SJCRH30 (cell line): ENCODE measurements at regions not wholly inside any gene's neighbourhood (a gene's known extent, or its start where the extent isn't known, plus 50 kb on each side); places are given as distances from the start of the nearest gene placed in this dataset.

Source experiments
- DNase-seq, 2 experiments: peaks; one replicate each; pipeline ENCODE4 v3.0.0-alpha.2; 2015 to 2020
- H3K27ac ChIP-seq: fragments of 250-450 bp; sonication (Bioruptor Pico); 2 replicates; pipeline ENCODE4 v1.5.1; 2020; ENCODE audit warnings: mild to moderate bottlenecking, moderate library complexity
- H3K27me3 ChIP-seq: fragments of 250-450 bp; sonication (Bioruptor Pico); 2 replicates; pipeline ENCODE4 v1.5.1; 2020; ENCODE audit warnings: mild to moderate bottlenecking, moderate library complexity
- H3K36me3 ChIP-seq: fragments of 250-450 bp; sonication (Bioruptor Pico); 2 replicates; pipeline ENCODE4 v1.5.1; 2020; ENCODE audit warnings: mild to moderate bottlenecking, moderate library complexity
- H3K4me1 ChIP-seq: fragments of 250-450 bp; sonication (Bioruptor Pico); 2 replicates; pipeline ENCODE4 v1.5.1; 2020; ENCODE audit warnings: mild to moderate bottlenecking, moderate library complexity
- H3K4me3 ChIP-seq: fragments of 250-450 bp; sonication (Bioruptor Pico); 2 replicates; pipeline ENCODE4 v1.5.1; 2020; ENCODE audit warnings: mild to moderate bottlenecking, moderate library complexity
- H3K9me3 ChIP-seq: fragments of 250-450 bp; sonication (Bioruptor Pico); replicated peaks from 2 replicates; pipeline ENCODE4 v1.5.1; 2020; ENCODE audit warnings: mild to moderate bottlenecking, moderate library complexity

DNA sequence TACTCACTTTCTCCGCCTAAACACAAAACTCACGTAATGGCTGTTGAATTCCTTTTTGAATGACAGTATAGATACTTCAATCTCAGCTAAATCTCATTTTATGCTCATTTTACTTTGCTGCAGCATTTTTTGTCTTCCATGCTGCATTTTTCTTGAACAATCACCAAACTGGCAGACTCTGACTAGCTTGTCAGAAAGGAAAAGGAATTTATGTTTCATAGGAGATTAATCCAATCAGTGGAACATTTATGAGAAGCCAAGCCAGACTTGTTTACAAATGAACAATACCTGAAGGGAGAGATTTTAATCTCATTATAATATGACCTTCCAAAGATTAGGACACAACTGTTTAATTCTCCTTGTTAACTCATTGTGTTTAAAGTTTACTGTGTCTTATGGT lies 1044.3 kb downstream of the DIAPH3 start:
- no peaks in the 10 kb centered on the region for H3K4me1 ChIP-seq
- H3K27me3 ChIP-seq: no peaks in the 10 kb centered on the region
- no peak overlapping the region for H3K4me3 ChIP-seq
- H3K27ac ChIP-seq: no peak overlapping the region
- no peaks in the 10 kb centered on the region for H3K36me3 ChIP-seq
- no peaks in the 10 kb centered on the region for H3K9me3 ChIP-seq
- no peak for DNase-seq

DNA sequence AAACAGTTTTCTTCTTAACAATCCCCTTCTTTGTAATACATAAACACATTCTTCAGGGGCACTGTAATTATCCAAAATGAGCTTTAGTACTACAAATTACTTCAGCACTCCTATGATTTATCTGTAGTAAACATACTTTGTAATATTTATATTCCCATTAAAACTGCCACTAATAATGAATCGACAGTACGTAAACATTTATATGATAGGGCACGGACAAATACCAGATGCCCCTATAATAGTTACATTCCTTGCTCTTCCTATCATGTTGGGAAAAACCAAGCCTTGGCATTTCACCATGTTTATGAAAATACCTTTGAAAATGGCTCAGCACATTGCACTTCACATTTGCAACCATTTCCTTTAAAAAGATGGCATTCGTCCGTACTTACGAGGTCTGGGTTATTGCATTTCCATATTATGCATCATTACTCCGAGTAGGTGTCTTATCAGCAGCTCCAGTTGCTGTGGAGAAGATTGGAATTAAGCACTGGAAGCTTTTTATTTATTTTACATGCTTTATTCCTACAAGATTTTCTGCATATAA lies 1043.4 kb downstream of the DIAPH3 start:
- no peaks in the 10 kb centered on the region for H3K9me3 ChIP-seq
- no peak for DNase-seq
- H3K36me3 ChIP-seq: no peaks in the 10 kb centered on the region
- H3K27me3 ChIP-seq: no peaks in the 10 kb centered on the region
- H3K4me1 ChIP-seq: no peaks in the 10 kb centered on the region
- H3K4me3 ChIP-seq: no peak overlapping the region
- H3K27ac ChIP-seq: no peak overlapping the region

GRCh38 chr13:59121507-59121906 lies 1042.2 kb downstream of the DIAPH3 start:
- Histone ChIP-seq H3K27ac (no peak overlapping the region), H3K9me3 (no peaks in the 10 kb centered on the region), H3K27me3 (no peaks in the 10 kb centered on the region), H3K4me1 (no peaks in the 10 kb centered on the region), H3K36me3 (no peaks in the 10 kb centered on the region), H3K4me3 (no peak overlapping the region)
- no peak for DNase-seq

- Histone ChIP-seq H3K27ac (no peak overlapping the region), H3K27me3 (no peaks in the 10 kb centered on the region), H3K4me3 (no peak overlapping the region), H3K9me3 (no peaks in the 10 kb centered on the region), H3K4me1 (no peaks in the 10 kb centered on the region), H3K36me3 (no peaks in the 10 kb centered on the region)
- no peak for DNase-seq
Measured at GRCh38 chr13:59126474-59126873, 1037.3 kb downstream of the DIAPH3 start.

DNA sequence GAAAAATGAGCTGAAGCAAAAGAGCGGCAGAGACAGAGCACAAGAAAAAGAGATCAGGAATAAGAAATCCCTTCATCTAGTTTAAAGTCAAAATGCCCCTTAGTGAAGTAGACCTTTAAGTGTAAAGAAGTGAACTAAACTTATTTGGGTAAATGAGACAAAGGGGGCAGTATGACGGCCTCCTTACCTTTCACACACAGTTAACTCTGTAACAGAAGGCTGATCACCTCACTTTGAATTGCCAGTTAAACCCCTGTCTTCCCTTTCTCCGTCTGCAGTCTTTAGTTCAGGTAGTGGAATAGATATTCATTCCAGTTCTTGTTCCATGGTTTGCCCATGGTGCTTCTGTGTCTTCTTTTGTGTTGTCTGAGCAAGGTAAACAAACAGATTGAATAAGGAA lies 1029.8 kb downstream of the DIAPH3 start:
- H3K4me1 ChIP-seq: no peaks in the 10 kb centered on the region

DNA sequence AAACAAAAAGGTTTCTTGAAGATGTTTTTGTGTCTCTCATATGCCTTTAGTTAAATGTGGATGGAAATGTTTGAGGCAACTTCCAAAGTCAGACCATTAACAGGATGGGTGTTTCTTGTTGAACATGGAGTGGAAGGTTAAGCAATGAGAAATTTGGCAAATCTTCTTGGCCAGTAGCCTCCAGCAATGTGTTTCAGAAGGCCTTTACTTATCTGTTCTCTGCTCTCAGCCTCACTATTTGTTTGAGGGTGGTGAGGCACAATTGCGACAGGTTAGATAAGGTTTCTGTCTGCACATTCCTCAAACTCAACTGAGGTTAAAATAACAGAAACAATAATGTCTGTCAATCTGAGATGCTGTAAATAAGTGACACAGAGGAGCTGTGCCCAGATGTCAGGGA lies 1019.0 kb downstream of the DIAPH3 start:
- Histone ChIP-seq H3K4me1 (no peaks in the 10 kb centered on the region), H3K36me3 (no peaks in the 10 kb centered on the region), H3K27me3 (no peaks in the 10 kb centered on the region), H3K4me3 (no peak overlapping the region), H3K9me3 (no peaks in the 10 kb centered on the region), H3K27ac (no peak overlapping the region)
- DNase-seq: no peak

More for the DNA sequence above, 1029.8 kb downstream of the DIAPH3 start:
- no peaks in the 10 kb centered on the region for H3K9me3 ChIP-seq
- no peaks in the 10 kb centered on the region for H3K36me3 ChIP-seq
- no peak overlapping the region for H3K27ac ChIP-seq
- no peak overlapping the region for H3K4me3 ChIP-seq
- H3K27me3 ChIP-seq: no peaks in the 10 kb centered on the region
- DNase-seq: no peak

GRCh38 chr13:59145381-59145780 lies 1018.3 kb downstream of the DIAPH3 start:
- H3K27ac ChIP-seq: no peak overlapping the region
- H3K4me3 ChIP-seq: no peak overlapping the region
- H3K9me3 ChIP-seq: no peaks in the 10 kb centered on the region
- H3K27me3 ChIP-seq: no peaks in the 10 kb centered on the region
- H3K4me1 ChIP-seq: no peaks in the 10 kb centered on the region
- no peaks in the 10 kb centered on the region for H3K36me3 ChIP-seq
- no peak for DNase-seq

GRCh38 chr13:59157181-59157580 lies 1006.5 kb downstream of the DIAPH3 start:
- Histone ChIP-seq H3K27ac (no peak overlapping the region), H3K4me3 (no peak overlapping the region), H3K9me3 (no peaks in the 10 kb centered on the region), H3K36me3 (no peaks in the 10 kb centered on the region), H3K27me3 (no peaks in the 10 kb centered on the region), H3K4me1 (no peaks in the 10 kb centered on the region)
- no peak for DNase-seq

DNA sequence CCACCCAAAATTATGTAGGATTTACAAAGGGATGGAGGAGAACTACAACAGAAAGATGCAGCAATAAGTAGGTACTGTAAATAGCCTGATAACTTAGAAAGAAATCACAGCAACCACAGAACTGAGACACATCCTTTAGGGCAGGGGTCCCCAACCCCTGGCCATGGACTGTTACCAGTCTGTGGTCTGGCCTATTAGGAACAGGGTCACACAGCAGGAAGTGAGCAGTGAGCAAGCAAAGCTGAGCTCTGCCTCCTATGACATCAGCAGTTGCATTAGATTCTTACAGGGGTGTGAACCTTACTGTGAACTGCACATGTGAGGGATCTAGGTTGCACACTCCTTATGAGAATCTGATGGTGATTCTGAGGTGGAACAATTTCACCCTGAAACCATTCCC lies 997.6 kb downstream of the DIAPH3 start:
- H3K4me1 ChIP-seq: no peaks in the 10 kb centered on the region
- H3K27me3 ChIP-seq: no peaks in the 10 kb centered on the region
- H3K9me3 ChIP-seq: no peaks in the 10 kb centered on the region
- DNase-seq: no peak
- H3K27ac ChIP-seq: no peak overlapping the region
- H3K4me3 ChIP-seq: no peak overlapping the region
- H3K36me3 ChIP-seq: no peaks in the 10 kb centered on the region

DNA sequence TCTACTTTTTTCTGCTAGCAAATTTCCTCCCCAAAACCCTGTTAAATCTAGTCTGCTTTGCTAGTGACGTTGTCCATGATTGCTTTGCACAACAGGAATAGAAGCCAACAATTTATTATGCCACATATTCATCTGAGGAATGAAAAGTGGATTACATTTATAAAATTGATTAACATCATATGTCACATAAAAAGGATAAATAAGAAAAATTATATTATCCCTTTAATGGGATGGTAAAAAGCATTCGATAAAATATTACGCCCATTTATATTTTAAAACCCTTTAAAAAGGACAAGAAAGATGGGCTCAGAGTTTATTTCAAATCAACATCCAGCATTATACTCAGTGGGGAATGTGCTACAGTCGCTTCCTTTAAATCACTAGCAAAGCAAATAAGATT lies 991.7 kb downstream of the DIAPH3 start:
- H3K27ac ChIP-seq: no peak overlapping the region
- no peak for DNase-seq
- H3K27me3 ChIP-seq: no peaks in the 10 kb centered on the region
- H3K4me1 ChIP-seq: no peaks in the 10 kb centered on the region
- H3K4me3 ChIP-seq: no peak overlapping the region
- H3K9me3 ChIP-seq: no peaks in the 10 kb centered on the region
- no peaks in the 10 kb centered on the region for H3K36me3 ChIP-seq

- H3K9me3 ChIP-seq: no peaks in the 10 kb centered on the region
- peak in 1 of 2 experiments; percentile 47 for DNase-seq
- H3K36me3 ChIP-seq: no peaks in the 10 kb centered on the region
- H3K27ac ChIP-seq: no peak overlapping the region
- H3K4me1 ChIP-seq: no peaks in the 10 kb centered on the region
- no peaks in the 10 kb centered on the region for H3K27me3 ChIP-seq
- H3K4me3 ChIP-seq: no peak overlapping the region
Measured at GRCh38 chr13:59176775-59177174, 987.0 kb downstream of the DIAPH3 start.

DNA sequence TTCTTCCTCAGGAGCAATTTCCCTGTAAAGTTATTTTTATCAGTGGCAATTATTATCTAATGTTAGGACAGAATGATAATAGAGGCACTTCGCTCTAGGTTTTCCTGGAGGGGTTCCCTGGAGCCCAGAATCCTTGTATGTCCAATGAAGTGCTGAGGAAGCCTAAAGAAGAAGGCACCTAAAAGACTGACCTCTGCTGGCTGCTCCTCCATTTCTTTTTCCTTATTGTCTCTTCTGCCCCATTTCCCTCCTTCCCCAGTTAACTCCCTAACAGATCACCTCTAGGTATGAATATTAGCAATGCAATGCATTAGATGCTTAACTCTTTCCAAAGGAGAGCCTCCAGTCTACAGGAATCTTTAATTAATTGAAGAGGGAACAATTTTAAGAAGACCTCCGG lies 985.4 kb downstream of the DIAPH3 start:
- Histone ChIP-seq H3K36me3 (no peaks in the 10 kb centered on the region), H3K27me3 (no peaks in the 10 kb centered on the region), H3K27ac (no peak overlapping the region), H3K9me3 (no peaks in the 10 kb centered on the region; the same call in 1 of the 2 replicates), H3K4me1 (no peaks in the 10 kb centered on the region), H3K4me3 (no peak overlapping the region)
- DNase-seq: peak in 1 of 2 experiments; percentile 7

DNA sequence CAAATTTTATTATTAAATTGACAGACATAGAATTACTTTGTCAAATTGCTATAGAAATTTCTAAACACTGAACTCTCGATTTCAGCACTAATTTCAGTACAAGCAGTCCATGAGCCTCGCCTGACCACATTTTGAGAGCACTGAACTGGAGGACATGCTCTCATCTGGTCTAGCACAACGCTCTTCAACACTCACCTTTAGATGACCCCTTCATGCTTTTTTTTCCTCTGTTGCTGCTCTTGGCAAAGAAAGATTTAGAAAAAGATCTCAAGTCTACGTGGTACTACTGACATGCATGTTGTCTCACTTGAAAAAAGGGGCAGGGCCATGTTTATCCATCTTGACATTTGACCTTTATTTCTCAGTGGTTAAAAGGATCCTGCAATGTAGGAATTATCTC lies 981.5 kb downstream of the DIAPH3 start:
- H3K36me3 ChIP-seq: no peaks in the 10 kb centered on the region
- H3K4me1 ChIP-seq: no peaks in the 10 kb centered on the region
- no peaks in the 10 kb centered on the region; the same call in 1 of the 2 replicates for H3K9me3 ChIP-seq
- peak in 1 of 2 experiments; percentile 20 for DNase-seq
- no peak overlapping the region for H3K4me3 ChIP-seq
- H3K27me3 ChIP-seq: no peaks in the 10 kb centered on the region
- no peak overlapping the region for H3K27ac ChIP-seq

- Histone ChIP-seq H3K4me3 (no peak overlapping the region), H3K4me1 (no peaks in the 10 kb centered on the region), H3K36me3 (no peaks in the 10 kb centered on the region), H3K27me3 (no peaks in the 10 kb centered on the region), H3K9me3 (no peaks in the 10 kb centered on the region), H3K27ac (no peak overlapping the region)
- DNase-seq: no peak
Measured at GRCh38 chr13:59197397-59197796, 966.3 kb downstream of the DIAPH3 start.

DNA sequence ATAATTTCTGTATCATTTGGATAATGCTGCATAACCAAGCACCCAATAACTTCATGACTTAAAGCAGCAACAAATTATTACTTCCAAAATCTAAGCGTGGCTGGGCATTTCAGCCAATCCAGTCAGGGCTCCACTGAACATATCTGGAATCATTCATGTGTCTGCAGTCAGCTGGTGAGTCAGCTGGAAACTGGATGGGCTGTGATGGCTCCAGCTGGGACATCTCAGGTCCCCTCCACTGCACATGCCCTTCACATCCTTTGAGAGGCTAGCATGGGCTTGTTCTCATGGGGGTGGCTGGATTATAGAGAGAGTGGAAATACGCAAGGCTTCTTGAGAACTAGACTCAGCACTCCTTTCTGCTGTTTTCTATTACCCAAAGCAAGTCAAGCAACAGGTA lies 961.9 kb downstream of the DIAPH3 start:
- H3K27me3 ChIP-seq: no peaks in the 10 kb centered on the region
- no peaks in the 10 kb centered on the region for H3K36me3 ChIP-seq
- no peak for DNase-seq
- H3K9me3 ChIP-seq: no peaks in the 10 kb centered on the region
- H3K27ac ChIP-seq: no peak overlapping the region
- H3K4me3 ChIP-seq: no peak overlapping the region
- no peaks in the 10 kb centered on the region for H3K4me1 ChIP-seq

DNA sequence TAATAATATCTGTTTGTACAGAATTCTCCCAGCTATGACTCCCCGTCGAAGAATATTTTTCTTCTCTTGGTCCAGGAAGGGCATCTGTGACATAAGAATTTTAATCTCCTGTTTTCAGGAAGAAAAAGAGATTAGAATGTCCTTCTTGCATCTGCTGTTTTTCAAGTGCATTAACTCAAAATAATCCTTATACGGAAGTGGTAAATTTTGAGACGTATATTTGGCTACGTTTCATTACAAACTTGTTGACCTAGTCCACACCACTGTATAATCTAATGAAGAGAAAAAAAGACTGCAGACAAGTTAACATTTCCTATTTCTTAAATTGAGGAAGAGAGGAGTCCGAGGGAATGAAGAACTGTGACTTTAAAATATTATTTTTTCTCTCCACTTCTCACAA lies 959.9 kb downstream of the DIAPH3 start:
- Histone ChIP-seq H3K9me3 (no peaks in the 10 kb centered on the region), H3K4me1 (no peaks in the 10 kb centered on the region), H3K27me3 (no peaks in the 10 kb centered on the region), H3K4me3 (no peak overlapping the region), H3K36me3 (no peaks in the 10 kb centered on the region), H3K27ac (no peak overlapping the region)
- DNase-seq: no peak
